TTC549 (cell line): ENCODE measurements at regions not wholly inside any gene's neighbourhood (a gene's known extent, or its start where the extent isn't known, plus 50 kb on each side); places are given as distances from the start of the nearest gene placed in this dataset.
"Not testable (repeated sequence)": the region's sequence is repeated elsewhere in the genome, so short reads cannot be mapped to it uniquely, and the experiment has no call there.

ENCODE experiments used
- FAIRE-seq: peaks from 2 replicates; lab custom pipeline; 2012; peaks lifted over from hg19 to GRCh38; lab: Jason Lieb, UNC

- FAIRE-seq: no peak
Observed at GRCh38 chr1:79912813-79913212, 906.3 kb upstream of the ADGRL4 start.

- FAIRE-seq: no peak
Observed at GRCh38 chr1:79903321-79903720, 896.8 kb upstream of the ADGRL4 start.

- FAIRE-seq: no peak
Observed at GRCh38 chr1:79902418-79902817, 895.9 kb upstream of the ADGRL4 start.

GRCh38 chr1:79899914-79900313, 893.4 kb upstream of the ADGRL4 start:
- no peak for FAIRE-seq

- no peak for FAIRE-seq
Observed at GRCh38 chr1:79896140-79896539, 889.6 kb upstream of the ADGRL4 start.

- no peak for FAIRE-seq
Observed at GRCh38 chr1:79895573-79895972, 889.0 kb upstream of the ADGRL4 start.

GRCh38 chr1:79894129-79894528, 887.6 kb upstream of the ADGRL4 start:
- not testable (repeated sequence) for FAIRE-seq

- no peak for FAIRE-seq
Observed at GRCh38 chr1:79887059-79887458, 880.5 kb upstream of the ADGRL4 start.

- no peak for FAIRE-seq
Observed at GRCh38 chr1:79885101-79885500, 878.6 kb upstream of the ADGRL4 start.

GRCh38 chr1:79877086-79877485, 870.6 kb upstream of the ADGRL4 start:
- no peak for FAIRE-seq

GRCh38 chr1:79875187-79875586, 868.7 kb upstream of the ADGRL4 start:
- FAIRE-seq: no peak

- no peak for FAIRE-seq
Observed at GRCh38 chr1:79874289-79874688, 867.8 kb upstream of the ADGRL4 start.

- no peak for FAIRE-seq
Observed at GRCh38 chr1:79859212-79859948, 852.9 kb upstream of the ADGRL4 start.

GRCh38 chr1:79852004-79852403, 845.5 kb upstream of the ADGRL4 start:
- FAIRE-seq: no peak

- no peak for FAIRE-seq
Observed at GRCh38 chr1:79849388-79849787, 842.9 kb upstream of the ADGRL4 start.

GRCh38 chr1:79848316-79848715, 841.8 kb upstream of the ADGRL4 start:
- no peak for FAIRE-seq

- FAIRE-seq: no peak
Observed at GRCh38 chr1:79847700-79848099, 841.2 kb upstream of the ADGRL4 start.

- no peak for FAIRE-seq
Observed at GRCh38 chr1:79845936-79846335, 839.4 kb upstream of the ADGRL4 start.

GRCh38 chr1:79842811-79843210, 836.3 kb upstream of the ADGRL4 start:
- FAIRE-seq: no peak

GRCh38 chr1:79839882-79840281, 833.4 kb upstream of the ADGRL4 start:
- no peak for FAIRE-seq

GRCh38 chr1:79827446-79827845, 820.9 kb upstream of the ADGRL4 start:
- FAIRE-seq: no peak

GRCh38 chr1:79825551-79825950, 819.0 kb upstream of the ADGRL4 start:
- FAIRE-seq: no peak

GRCh38 chr1:79822053-79822452, 815.5 kb upstream of the ADGRL4 start:
- no peak for FAIRE-seq

- FAIRE-seq: no peak
Observed at GRCh38 chr1:79819140-79819539, 812.6 kb upstream of the ADGRL4 start.
